AG10803 (cell line): ENCODE measurements at regions not wholly inside any gene's neighbourhood (a gene's known extent, or its start where the extent isn't known, plus 50 kb on each side); places are given as distances from the start of the nearest gene placed in this dataset.

Experiments
- DNase-seq: peaks from one replicate; pipeline ENCODE4 v3.0.0; 2010; ENCODE audit warnings: low read depth
- H3K4me3 ChIP-seq: 2 replicates; pipeline ENCODE4 v1.5.1; 2011; ENCODE audit warnings: mild to moderate bottlenecking, low read length, control low read depth
- CTCF ChIP-seq: conservative IDR thresholded peaks from 2 replicates; pipeline ENCODE4 v1.5.1; 2011; ENCODE audit warnings: mild to moderate bottlenecking, low read length, control low read depth, inconsistent platforms

GRCh38 chr2:236975766-236976165 lies 109.9 kb upstream of the COPS8 start:
- H3K4me3 ChIP-seq: no peak overlapping the region
- no peak for DNase-seq
- no peak for TF ChIP-seq CTCF

GRCh38 chr2:236976266-236977062 lies 109.2 kb upstream of the COPS8 start:
- TF ChIP-seq CTCF: no peak
- DNase-seq: no peak
- no peak overlapping the region for H3K4me3 ChIP-seq

GRCh38 chr2:236977063-236977851 lies 108.4 kb upstream of the COPS8 start:
- no peak for DNase-seq
- TF ChIP-seq CTCF: no peak
- no peak overlapping the region for H3K4me3 ChIP-seq

- H3K4me3 ChIP-seq: no peak overlapping the region
- TF ChIP-seq CTCF: no peak
- no peak for DNase-seq
Observed at GRCh38 chr2:236977852-236978398, 107.8 kb upstream of the COPS8 start.

GRCh38 chr2:236979664-236980063 lies 106.0 kb upstream of the COPS8 start:
- TF ChIP-seq CTCF: no peak
- H3K4me3 ChIP-seq: no peak overlapping the region
- no peak for DNase-seq

- TF ChIP-seq CTCF: no peak
- no peak overlapping the region for H3K4me3 ChIP-seq
- DNase-seq: no peak
Observed at GRCh38 chr2:236980961-236981360, 104.7 kb upstream of the COPS8 start.
